CD14-positive monocyte (primary cell): ENCODE measurements at regions not wholly inside any gene's neighbourhood (a gene's known extent, or its start where the extent isn't known, plus 50 kb on each side); places are given as distances from the start of the nearest gene placed in this dataset.
A peak's percentile ranks its signal among the peaks of the same experiment; 100 is the strongest.

ENCODE experiments used
- DNase-seq, 3 donors: peaks; one replicate each; pipeline ENCODE4 v3.0.0-alpha.2; 2011 to 2022
- H2AFZ ChIP-seq: 2 replicates; pipeline ENCODE4 v1.6.0; 2012; ENCODE audit warnings: mild to moderate bottlenecking, low read depth, low read length, inconsistent platforms; ENCODE audit not compliant: insufficient read depth, poor library complexity, severe bottlenecking
- H3K27ac ChIP-seq, 2 donors: 1 replicate in 1 of 2; 2 replicates in 1 of 2; pipeline ENCODE4 v1.5.1; 2012 to 2013; ENCODE audit warnings: low read length in 2 of 2, control low read depth in 1 of 2, inconsistent platforms in 1 of 2, low read depth in 1 of 2, mild to moderate bottlenecking in 1 of 2
- H3K27me3 ChIP-seq, 2 donors: one replicate each; pipeline versions ENCODE4 v1.6.0 to v1.6.1; 2011 to 2013; ENCODE audit warnings: low read length in 2 of 2; ENCODE audit not compliant: control insufficient read depth in 2 of 2, insufficient read depth in 2 of 2
- H3K36me3 ChIP-seq, 2 donors: replicated peaks in 1 of 2; 1 replicate in 1 of 2; 2 replicates in 1 of 2; pipeline versions ENCODE4 v1.5.1 to v1.6.1; 2012 to 2013; ENCODE audit warnings: low read length in 2 of 2, control low read depth in 1 of 2, inconsistent platforms in 1 of 2, mild to moderate bottlenecking in 1 of 2; ENCODE audit not compliant: insufficient read depth in 2 of 2, control insufficient read depth in 1 of 2
- H3K4me1 ChIP-seq, 2 donors: 1 replicate in 1 of 2; 2 replicates in 1 of 2; pipeline versions ENCODE4 v1.5.1 to v1.6.1; 2012 to 2013; ENCODE audit warnings: low read length in 2 of 2, control low read depth in 1 of 2, inconsistent platforms in 1 of 2, mild to moderate bottlenecking in 1 of 2, moderate library complexity in 1 of 2; ENCODE audit not compliant: insufficient read depth in 2 of 2, control insufficient read depth in 1 of 2
- H3K4me2 ChIP-seq: replicated peaks from 2 replicates; pipeline ENCODE3; 2012; ENCODE audit warnings: low read length, moderate library complexity, mild to moderate bottlenecking; ENCODE audit not compliant: poor library complexity, severe bottlenecking; ENCODE audit errors: extremely low read depth
- H3K4me3 ChIP-seq, 3 experiments: fragments of 200-600 bp in 1 of 3; sonication (generic) in 1 of 3; replicated peaks in 1 of 3; 1 replicate in 2 of 3; 2 replicates in 1 of 3; pipeline ENCODE4 v1.5.1; 2011 to 2013; ENCODE audit warnings: low read length in 3 of 3, mild to moderate bottlenecking in 3 of 3, control low read depth in 2 of 3, low read depth in 2 of 3, inconsistent platforms in 1 of 3, moderate library complexity in 1 of 3
- H3K79me2 ChIP-seq: 2 replicates; pipeline ENCODE4 v1.6.0; 2012; ENCODE audit warnings: mild to moderate bottlenecking, control low read depth, inconsistent platforms, low read length, moderate library complexity; ENCODE audit not compliant: insufficient read depth
- H3K9ac ChIP-seq: 2 replicates; pipeline ENCODE4 v1.6.0; 2017; ENCODE audit warnings: low read length, mild to moderate bottlenecking; ENCODE audit not compliant: insufficient read depth, poor library complexity, severe bottlenecking
- H3K9me3 ChIP-seq, 2 donors: replicated peaks in 1 of 2; 1 replicate in 1 of 2; 2 replicates in 1 of 2; pipeline versions ENCODE4 v1.5.1 to v1.6.1; 2012 to 2013; ENCODE audit warnings: low read length in 2 of 2, control low read depth in 1 of 2; ENCODE audit not compliant: control insufficient read depth in 1 of 2, insufficient read depth in 1 of 2
- H4K20me1 ChIP-seq: 2 replicates; pipeline ENCODE4 v1.6.0; 2012; ENCODE audit warnings: mild to moderate bottlenecking, low read length, control low read depth, moderate library complexity; ENCODE audit not compliant: insufficient read depth
- H3K27ac Mint-ChIP-seq, 7 donors: one replicate each; pipeline ENCODE4 v1.8.0; 2020; ENCODE audit warnings: mild to moderate bottlenecking in 7 of 7, mixed read lengths in 7 of 7, moderate library complexity in 6 of 7, inconsistent platforms in 2 of 7
- H3K27me3 Mint-ChIP-seq, 3 donors: one replicate each; pipeline ENCODE4 v1.8.0; 2021 to 2022; ENCODE audit warnings: low read depth in 3 of 3, mild to moderate bottlenecking in 3 of 3, mixed read lengths in 3 of 3, moderate library complexity in 3 of 3, inconsistent platforms in 1 of 3
- H3K36me3 Mint-ChIP-seq, 2 donors: one replicate each; pipeline ENCODE4 v1.8.0; 2020; ENCODE audit warnings: mixed read lengths in 2 of 2, inconsistent platforms in 1 of 2, mild to moderate bottlenecking in 1 of 2
- H3K4me1 Mint-ChIP-seq: one replicate; pipeline ENCODE4 v1.8.0; 2020; ENCODE audit warnings: mild to moderate bottlenecking, mixed read lengths
- H3K4me3 Mint-ChIP-seq, 2 donors: one replicate each; pipeline ENCODE4 v1.8.0; 2020; ENCODE audit warnings: mild to moderate bottlenecking in 2 of 2, mixed read lengths in 2 of 2, moderate library complexity in 1 of 2
- H3K9me3 Mint-ChIP-seq, 7 donors: one replicate each; pipeline ENCODE4 v1.8.0; 2020 to 2022; ENCODE audit warnings: mixed read lengths in 7 of 7, mild to moderate bottlenecking in 6 of 7, moderate library complexity in 6 of 7, inconsistent platforms in 2 of 7
- WGBS: methylation state at CpG from one replicate; pipeline ENCODE4 v1.1.5; 2013; ENCODE audit warnings: missing lambda C conversion rate; ENCODE audit not compliant: insufficient coverage; 5-methylcytosine and 5-hydroxymethylcytosine counted together
- intact Hi-C, 2 donors: fragments of 100-400 bp; cut with micrococcal nuclease; formaldehyde crosslinking; loops; one replicate each; pipeline versions ENCODE4 v1.15.0 to v1.15.1; 2023
- TF ChIP-seq, protein P1 (sequence below): fragments of 200-600 bp; IDR thresholded peaks from one replicate; pipeline ENCODE4 v1.8.0; 2022; ENCODE audit warnings: antibody characterized with exemption, mild to moderate bottlenecking

- peaks cover 24% of the 10 kb centered on the region for H3K4me1 Mint-ChIP-seq
- H3K4me3 ChIP-seq, result no peak overlapping the region
- H3K4me2 ChIP-seq, result no peak overlapping the region
- H2AFZ ChIP-seq, result no peak overlapping the region
- H3K79me2 ChIP-seq, result no peaks in the 10 kb centered on the region
- H3K9ac ChIP-seq, result no peak overlapping the region
- no peaks in the 10 kb centered on the region for H3K9me3 Mint-ChIP-seq
- TF ChIP-seq, protein P1, sequence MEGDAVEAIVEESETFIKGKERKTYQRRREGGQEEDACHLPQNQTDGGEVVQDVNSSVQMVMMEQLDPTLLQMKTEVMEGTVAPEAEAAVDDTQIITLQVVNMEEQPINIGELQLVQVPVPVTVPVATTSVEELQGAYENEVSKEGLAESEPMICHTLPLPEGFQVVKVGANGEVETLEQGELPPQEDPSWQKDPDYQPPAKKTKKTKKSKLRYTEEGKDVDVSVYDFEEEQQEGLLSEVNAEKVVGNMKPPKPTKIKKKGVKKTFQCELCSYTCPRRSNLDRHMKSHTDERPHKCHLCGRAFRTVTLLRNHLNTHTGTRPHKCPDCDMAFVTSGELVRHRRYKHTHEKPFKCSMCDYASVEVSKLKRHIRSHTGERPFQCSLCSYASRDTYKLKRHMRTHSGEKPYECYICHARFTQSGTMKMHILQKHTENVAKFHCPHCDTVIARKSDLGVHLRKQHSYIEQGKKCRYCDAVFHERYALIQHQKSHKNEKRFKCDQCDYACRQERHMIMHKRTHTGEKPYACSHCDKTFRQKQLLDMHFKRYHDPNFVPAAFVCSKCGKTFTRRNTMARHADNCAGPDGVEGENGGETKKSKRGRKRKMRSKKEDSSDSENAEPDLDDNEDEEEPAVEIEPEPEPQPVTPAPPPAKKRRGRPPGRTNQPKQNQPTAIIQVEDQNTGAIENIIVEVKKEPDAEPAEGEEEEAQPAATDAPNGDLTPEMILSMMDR, result no peak
- H3K4me1 ChIP-seq, result peaks cover 10 to 15% of the 10 kb centered on the region in 2 donors
- no peaks in the 10 kb centered on the region for H4K20me1 ChIP-seq
- H3K4me3 Mint-ChIP-seq, result no peak overlapping the region
- H3K27ac ChIP-seq, result no peak overlapping the region
- no peaks in the 10 kb centered on the region for H3K27me3 ChIP-seq
- WGBS, result 41% methylated on average over 2 of the region's 2 CpGs
- no peak for DNase-seq
- no peaks in the 10 kb centered on the region for H3K9me3 ChIP-seq
- no peaks in the 10 kb centered on the region for H3K36me3 ChIP-seq
- no peaks in the 10 kb centered on the region for H3K36me3 Mint-ChIP-seq
- intact Hi-C loops, result no loop called here
- no peaks in the 10 kb centered on the region for H3K27me3 Mint-ChIP-seq
- no peak overlapping the region for H3K27ac Mint-ChIP-seq
Measured at GRCh38 chr13:104976986-104977385, 1558.5 kb downstream of the EFNB2 start.

DNA sequence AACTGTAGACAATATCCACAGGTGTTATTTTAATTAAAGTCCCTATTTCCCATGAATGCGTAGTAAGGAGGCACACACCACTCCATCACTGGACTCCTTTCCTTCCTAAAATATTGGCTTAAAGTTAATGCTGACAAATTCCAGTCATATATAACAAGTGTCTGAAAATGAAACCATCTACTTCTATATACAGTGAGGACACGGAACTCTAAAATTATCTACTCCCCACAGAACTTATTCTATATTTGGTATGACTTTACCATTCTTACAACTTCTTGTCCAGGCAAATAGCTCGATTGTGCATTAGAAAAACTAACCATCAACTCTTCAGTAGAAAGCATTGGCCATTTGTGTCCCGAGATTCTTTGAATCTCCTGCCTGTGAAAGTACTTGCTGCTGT lies 1560.2 kb downstream of the EFNB2 start:
- TF ChIP-seq, protein P1, result no peak
- Histone ChIP-seq H3K9me3 (no peaks in the 10 kb centered on the region), H3K9ac (no peak overlapping the region), H3K4me3 (no peak overlapping the region), H3K27me3 (no peaks in the 10 kb centered on the region), H3K4me1 (peaks cover 10 to 15% of the 10 kb centered on the region in 2 donors), H3K36me3 (no peaks in the 10 kb centered on the region), H3K4me2 (no peak overlapping the region), H3K79me2 (no peaks in the 10 kb centered on the region), H2AFZ (peak overlapping the region; percentile 18), H4K20me1 (no peaks in the 10 kb centered on the region), H3K27ac (no peak overlapping the region)
- H3K9me3 Mint-ChIP-seq, result peaks cover 0 to 2% (median 0%) of the 10 kb centered on the region in 7 donors
- no peaks in the 10 kb centered on the region for H3K27me3 Mint-ChIP-seq
- no peak for DNase-seq
- intact Hi-C loops, result no loop called here
- H3K27ac Mint-ChIP-seq, result no peak overlapping the region
- WGBS, result 0% methylated on average over 2 of the region's 4 CpGs
- peak overlapping the region in 1 of 2 donors; percentile 7 for H3K4me3 Mint-ChIP-seq
- H3K36me3 Mint-ChIP-seq, result no peaks in the 10 kb centered on the region
- peaks cover 24% of the 10 kb centered on the region for H3K4me1 Mint-ChIP-seq
